ENCODE measurements at regions not wholly inside any gene's neighbourhood (a gene's known extent, or its start where the extent isn't known, plus 50 kb on each side); places are given as distances from the start of the nearest gene placed in this dataset.

DNA sequence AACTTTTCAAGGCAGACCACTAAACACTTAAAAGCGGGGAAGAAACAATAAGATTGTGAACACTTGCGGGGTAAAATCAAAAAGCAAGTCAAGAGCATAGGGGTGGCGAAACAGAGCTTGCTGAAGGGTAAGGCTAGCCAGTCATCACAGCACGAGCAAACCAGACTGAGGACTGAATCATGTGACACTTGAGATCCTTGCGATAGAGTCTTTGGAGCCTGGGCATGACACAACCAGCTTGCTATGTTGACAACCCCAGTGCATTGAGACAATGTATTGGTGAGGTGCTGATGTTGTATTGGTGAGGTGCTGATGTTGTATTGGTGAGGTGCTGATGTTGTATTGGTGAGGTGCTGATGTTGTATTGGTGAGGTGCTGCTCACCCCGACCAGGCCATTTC, 72.3 kb downstream of the SLIT2 start:
- ChIA-PET POLR2A (no interaction called here), CTCF (no interaction called here)
- Histone ChIP-seq H3K27ac (ENCODE audit: low read depth, low read length) (no peak overlapping the region), H3K36me3 (ENCODE audit: insufficient read depth, low read length) (no peaks in the 10 kb centered on the region), H3K27me3 (ENCODE audit: insufficient read depth, low read length, poor library complexity, severe bottlenecking) (no peaks in the 10 kb centered on the region), H3K4me3 (ENCODE audit: low read length) (no peak overlapping the region), H3K4me1 (ENCODE audit: insufficient read depth, low read length) (no peaks in the 10 kb centered on the region), H3K9me3 (ENCODE audit: low read length) (no peaks in the 10 kb centered on the region)
- DNase-seq = no peak
- no peaks in the 10 kb centered on the region for H3K27me3 Mint-ChIP-seq
- no peak overlapping the region for H3K4me3 Mint-ChIP-seq
- no peak overlapping the region for H3K27ac Mint-ChIP-seq
- H3K9me3 Mint-ChIP-seq = peaks cover 0 to 7% (median 3%) of the 10 kb centered on the region in 5 donors
- no peaks in the 10 kb centered on the region for H3K36me3 Mint-ChIP-seq
- H3K4me1 Mint-ChIP-seq = no peaks in the 10 kb centered on the region

GRCh38 chr4:20326460-20326859, 74.8 kb downstream of the SLIT2 start:
- Mint-ChIP-seq H3K4me3 (no peak overlapping the region), H3K36me3 (no peaks in the 10 kb centered on the region), H3K9me3 (peaks cover 0 to 3% (median 0%) of the 10 kb centered on the region in 5 donors), H3K27ac (no peak overlapping the region), H3K4me1 (no peaks in the 10 kb centered on the region), H3K27me3 (no peaks in the 10 kb centered on the region)
- Histone ChIP-seq H3K27ac (ENCODE audit: low read depth, low read length) (no peak overlapping the region), H3K9me3 (ENCODE audit: low read length) (no peaks in the 10 kb centered on the region), H3K27me3 (ENCODE audit: insufficient read depth, low read length, poor library complexity, severe bottlenecking) (no peaks in the 10 kb centered on the region), H3K4me1 (ENCODE audit: insufficient read depth, low read length) (no peaks in the 10 kb centered on the region), H3K36me3 (ENCODE audit: insufficient read depth, low read length) (no peaks in the 10 kb centered on the region), H3K4me3 (ENCODE audit: low read length) (no peak overlapping the region)
- ChIA-PET POLR2A (no interaction called here), CTCF (no interaction called here)
- DNase-seq = no peak

DNA sequence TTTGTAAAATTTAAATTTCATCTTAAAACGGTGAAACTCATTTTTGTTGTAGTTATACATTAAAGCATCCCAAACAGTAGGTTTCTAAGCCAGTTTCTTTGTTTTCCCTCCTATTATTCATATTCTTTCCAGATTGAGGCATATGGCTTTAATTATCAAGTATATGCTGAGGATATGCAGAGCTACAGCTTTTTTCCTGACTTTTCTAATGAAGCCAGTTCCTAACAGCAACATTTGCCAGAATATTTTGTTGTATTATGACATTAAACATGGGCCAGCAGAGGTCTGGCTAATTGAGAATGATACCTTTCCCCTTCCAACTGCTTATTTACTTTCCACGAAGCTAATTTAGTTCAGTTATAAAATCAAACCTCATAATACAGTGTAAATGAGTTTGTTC, 75.3 kb downstream of the SLIT2 start:
- no peaks in the 10 kb centered on the region for H3K9me3 ChIP-seq (ENCODE audit: low read length)
- no peaks in the 10 kb centered on the region for H3K36me3 ChIP-seq (ENCODE audit: insufficient read depth, low read length)
- no peaks in the 10 kb centered on the region for H3K27me3 ChIP-seq (ENCODE audit: insufficient read depth, low read length, poor library complexity, severe bottlenecking)
- H3K4me1 ChIP-seq (ENCODE audit: insufficient read depth, low read length) = no peaks in the 10 kb centered on the region
- no peak overlapping the region for H3K4me3 ChIP-seq (ENCODE audit: low read length)
- Mint-ChIP-seq H3K4me3 (no peak overlapping the region), H3K27ac (no peak overlapping the region), H3K9me3 (peaks cover 0 to 3% (median 0%) of the 10 kb centered on the region in 5 donors), H3K4me1 (no peaks in the 10 kb centered on the region), H3K36me3 (no peaks in the 10 kb centered on the region), H3K27me3 (no peaks in the 10 kb centered on the region)
- POLR2A ChIA-PET = no interaction called here
- H3K27ac ChIP-seq (ENCODE audit: low read depth, low read length) = no peak overlapping the region
- DNase-seq = no peak
- CTCF ChIA-PET = no interaction called here

GRCh38 chr4:20327808-20328207, 76.1 kb downstream of the SLIT2 start:
- Histone ChIP-seq H3K9me3 (ENCODE audit: low read length) (no peaks in the 10 kb centered on the region), H3K4me3 (ENCODE audit: low read length) (no peak overlapping the region), H3K27ac (ENCODE audit: low read depth, low read length) (no peak overlapping the region), H3K27me3 (ENCODE audit: insufficient read depth, low read length, poor library complexity, severe bottlenecking) (no peaks in the 10 kb centered on the region), H3K4me1 (ENCODE audit: insufficient read depth, low read length) (no peaks in the 10 kb centered on the region), H3K36me3 (ENCODE audit: insufficient read depth, low read length) (no peaks in the 10 kb centered on the region)
- Mint-ChIP-seq H3K9me3 (peaks cover 0 to 3% (median 0%) of the 10 kb centered on the region in 5 donors), H3K36me3 (no peaks in the 10 kb centered on the region), H3K27ac (no peak overlapping the region), H3K4me1 (no peaks in the 10 kb centered on the region), H3K27me3 (no peaks in the 10 kb centered on the region), H3K4me3 (no peak overlapping the region)
- ChIA-PET CTCF (no interaction called here), POLR2A (no interaction called here)
- no peak for DNase-seq

DNA sequence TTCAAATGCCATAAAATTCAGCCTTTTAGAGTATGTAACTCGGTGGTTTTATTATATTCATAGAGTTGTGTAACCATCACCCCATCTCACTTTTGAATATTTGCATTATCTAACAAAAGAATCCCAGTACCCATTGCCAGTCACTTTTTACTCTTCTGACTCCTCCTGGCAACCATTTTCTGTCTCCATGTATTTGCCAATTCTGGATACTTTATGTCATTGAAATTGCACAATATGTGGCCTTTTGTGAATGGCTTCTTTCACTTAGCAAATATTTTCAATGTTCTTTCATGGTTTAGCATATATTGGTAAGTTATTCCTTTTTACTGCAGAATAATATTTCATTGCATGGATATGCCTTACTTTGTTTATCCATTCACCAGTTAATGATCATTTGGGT, 79.9 kb downstream of the SLIT2 start:
- no peak overlapping the region for H3K4me3 ChIP-seq (ENCODE audit: low read length)
- H3K27ac ChIP-seq (ENCODE audit: low read depth, low read length) = no peak overlapping the region
- Mint-ChIP-seq H3K36me3 (no peaks in the 10 kb centered on the region), H3K9me3 (peaks cover 0 to 7% (median 0%) of the 10 kb centered on the region in 5 donors), H3K27ac (no peak overlapping the region), H3K4me3 (no peak overlapping the region), H3K27me3 (no peaks in the 10 kb centered on the region), H3K4me1 (no peaks in the 10 kb centered on the region)
- H3K9me3 ChIP-seq (ENCODE audit: low read length) = no peaks in the 10 kb centered on the region
- no peaks in the 10 kb centered on the region for H3K4me1 ChIP-seq (ENCODE audit: insufficient read depth, low read length)
- DNase-seq = no peak
- POLR2A ChIA-PET = no interaction called here
- H3K27me3 ChIP-seq (ENCODE audit: insufficient read depth, low read length, poor library complexity, severe bottlenecking) = no peaks in the 10 kb centered on the region
- H3K36me3 ChIP-seq (ENCODE audit: insufficient read depth, low read length) = no peaks in the 10 kb centered on the region
- CTCF ChIA-PET = no interaction called here

GRCh38 chr4:20333141-20333715, 81.5 kb downstream of the SLIT2 start:
- Mint-ChIP-seq H3K9me3 (peaks cover 0 to 7% (median 4%) of the 10 kb centered on the region in 5 donors), H3K27me3 (no peaks in the 10 kb centered on the region), H3K27ac (no peak overlapping the region), H3K4me3 (no peak overlapping the region), H3K4me1 (no peaks in the 10 kb centered on the region), H3K36me3 (no peaks in the 10 kb centered on the region)
- H3K9me3 ChIP-seq (ENCODE audit: low read length) = no peaks in the 10 kb centered on the region
- CTCF ChIA-PET = no interaction called here
- POLR2A ChIA-PET = no interaction called here
- DNase-seq = no peak
- H3K4me3 ChIP-seq (ENCODE audit: low read length) = no peak overlapping the region
- H3K27ac ChIP-seq (ENCODE audit: low read depth, low read length) = no peak overlapping the region
- no peaks in the 10 kb centered on the region for H3K36me3 ChIP-seq (ENCODE audit: insufficient read depth, low read length)
- H3K27me3 ChIP-seq (ENCODE audit: insufficient read depth, low read length, poor library complexity, severe bottlenecking) = no peaks in the 10 kb centered on the region
- no peaks in the 10 kb centered on the region for H3K4me1 ChIP-seq (ENCODE audit: insufficient read depth, low read length)

DNA sequence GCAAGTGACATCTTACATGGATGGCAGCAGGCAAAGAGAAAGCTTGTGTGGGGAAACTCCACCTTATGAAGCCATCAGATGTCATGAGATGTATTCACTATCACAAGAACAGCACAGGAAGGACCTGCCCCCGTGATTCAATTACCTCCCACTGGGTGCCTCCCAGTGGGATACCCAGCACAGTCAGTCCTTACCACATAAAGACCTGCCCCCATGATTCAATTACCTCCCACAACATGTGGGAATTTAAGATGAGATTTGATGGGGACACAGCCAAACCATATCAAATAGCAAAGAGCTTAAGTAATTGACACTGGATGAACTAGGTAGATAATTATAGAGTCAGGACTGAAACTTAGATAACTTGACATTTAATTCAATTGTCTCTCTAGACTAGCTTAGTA, 85.6 kb downstream of the SLIT2 start:
- no peaks in the 10 kb centered on the region for H3K36me3 Mint-ChIP-seq
- H3K27ac Mint-ChIP-seq = no peak overlapping the region
- DNase-seq = no peak
- H3K36me3 ChIP-seq (ENCODE audit: insufficient read depth, low read length) = no peaks in the 10 kb centered on the region
- H3K4me1 ChIP-seq (ENCODE audit: insufficient read depth, low read length) = no peaks in the 10 kb centered on the region
- no peak overlapping the region for H3K4me3 ChIP-seq (ENCODE audit: low read length)
- no peak overlapping the region for H3K27ac ChIP-seq (ENCODE audit: low read depth, low read length)
- H3K27me3 ChIP-seq (ENCODE audit: insufficient read depth, low read length, poor library complexity, severe bottlenecking) = no peaks in the 10 kb centered on the region
- ChIA-PET CTCF (no interaction called here), POLR2A (no interaction called here)
- H3K9me3 Mint-ChIP-seq = peaks cover 0 to 15% (median 4%) of the 10 kb centered on the region in 5 donors
- no peaks in the 10 kb centered on the region for H3K4me1 Mint-ChIP-seq
- H3K27me3 Mint-ChIP-seq = no peaks in the 10 kb centered on the region
- no peaks in the 10 kb centered on the region for H3K9me3 ChIP-seq (ENCODE audit: low read length)
- no peak overlapping the region for H3K4me3 Mint-ChIP-seq

DNA sequence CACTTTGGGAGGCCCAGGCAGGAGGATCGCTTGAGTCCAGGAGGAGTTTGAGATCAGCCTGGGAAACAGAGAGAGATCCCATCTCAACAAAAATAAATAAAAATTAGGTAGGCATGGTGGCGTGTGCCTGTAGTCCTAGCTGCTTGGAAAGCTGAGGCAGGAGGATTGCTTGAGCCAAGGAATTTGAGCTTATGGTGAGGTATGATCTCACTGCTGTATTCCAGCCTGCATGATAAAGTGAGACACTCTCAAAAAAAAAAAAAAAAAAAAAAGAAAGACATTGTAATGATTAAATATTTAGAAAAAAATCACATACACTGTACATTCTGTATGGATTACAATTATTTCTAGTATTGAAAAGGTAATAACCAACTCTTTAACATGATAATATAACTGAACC, 87.1 kb downstream of the SLIT2 start:
- Mint-ChIP-seq H3K27me3 (no peaks in the 10 kb centered on the region), H3K27ac (no peak overlapping the region), H3K4me1 (no peaks in the 10 kb centered on the region), H3K9me3 (peaks cover 0 to 15% (median 4%) of the 10 kb centered on the region in 5 donors), H3K36me3 (no peaks in the 10 kb centered on the region), H3K4me3 (no peak overlapping the region)
- Histone ChIP-seq H3K4me3 (ENCODE audit: low read length) (no peak overlapping the region), H3K9me3 (ENCODE audit: low read length) (no peaks in the 10 kb centered on the region), H3K27ac (ENCODE audit: low read depth, low read length) (no peak overlapping the region), H3K4me1 (ENCODE audit: insufficient read depth, low read length) (no peaks in the 10 kb centered on the region), H3K27me3 (ENCODE audit: insufficient read depth, low read length, poor library complexity, severe bottlenecking) (no peaks in the 10 kb centered on the region), H3K36me3 (ENCODE audit: insufficient read depth, low read length) (no peaks in the 10 kb centered on the region)
- DNase-seq = no peak
- ChIA-PET CTCF (no interaction called here), POLR2A (no interaction called here)

DNA sequence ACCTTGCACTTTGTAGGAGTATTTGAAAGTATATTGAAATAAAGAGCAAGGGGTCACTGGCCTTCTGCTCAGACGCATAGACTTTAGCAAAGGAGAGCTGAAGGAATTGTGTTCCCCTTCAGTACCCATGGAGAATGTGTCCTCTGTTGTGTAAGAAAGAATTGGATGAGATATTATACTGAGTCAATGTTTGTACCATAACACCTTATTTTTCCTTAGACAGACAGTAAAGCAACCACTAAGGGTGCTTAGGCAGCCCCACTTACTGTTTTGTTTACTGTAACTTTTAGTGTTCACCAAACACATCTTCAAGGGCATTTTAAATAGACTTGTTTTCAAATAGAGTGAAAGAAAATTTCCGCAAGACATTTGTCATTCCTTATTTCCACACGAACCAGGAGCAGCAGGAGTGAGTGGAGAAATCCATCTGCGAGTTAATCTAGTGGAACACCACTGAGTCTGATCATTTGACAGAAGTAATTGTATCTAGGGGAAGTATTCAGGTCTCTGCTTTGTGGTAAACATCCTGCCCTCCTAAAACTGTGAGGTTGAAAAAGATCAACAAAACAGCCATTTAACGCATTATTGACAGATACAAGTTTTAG, 89.5 kb downstream of the SLIT2 start:
- ChIA-PET POLR2A (no interaction called here), CTCF (no interaction called here)
- Mint-ChIP-seq H3K27me3 (no peaks in the 10 kb centered on the region), H3K36me3 (no peaks in the 10 kb centered on the region), H3K4me1 (no peaks in the 10 kb centered on the region), H3K4me3 (no peak overlapping the region), H3K27ac (no peak overlapping the region), H3K9me3 (peaks cover 0 to 18% (median 4%) of the 10 kb centered on the region in 5 donors)
- Histone ChIP-seq H3K4me1 (ENCODE audit: insufficient read depth, low read length) (no peaks in the 10 kb centered on the region), H3K27me3 (ENCODE audit: insufficient read depth, low read length, poor library complexity, severe bottlenecking) (no peaks in the 10 kb centered on the region), H3K36me3 (ENCODE audit: insufficient read depth, low read length) (no peaks in the 10 kb centered on the region), H3K4me3 (ENCODE audit: low read length) (no peak overlapping the region), H3K9me3 (ENCODE audit: low read length) (no peaks in the 10 kb centered on the region), H3K27ac (ENCODE audit: low read depth, low read length) (no peak overlapping the region)
- DNase-seq = no peak

All from CD8-positive, alpha-beta memory T cell (primary cell).